ENCODE measurements at regions not wholly inside any gene's neighbourhood (a gene's known extent, or its start where the extent isn't known, plus 50 kb on each side); places are given as distances from the start of the nearest gene placed in this dataset.

- Histone ChIP-seq H3K4me3 (ENCODE audit: low read length) (no peak overlapping the region), H3K4me1 (ENCODE audit: low read length) (no peaks in the 10 kb centered on the region), H3K9me3 (replicated peaks; ENCODE audit: insufficient read depth, low read length) (no peaks in the 10 kb centered on the region), H3K36me3 (replicated peaks; ENCODE audit: insufficient read depth, low read length) (no peaks in the 10 kb centered on the region), H3K9ac (ENCODE audit: low read length) (no peak overlapping the region), H3K9me2 (replicated peaks; ENCODE audit: insufficient read depth, low read length) (no peaks in the 10 kb centered on the region), H3K4me2 (ENCODE audit: low read depth, low read length) (no peak overlapping the region), H3K27me3 (replicated peaks; ENCODE audit: insufficient read depth, low read length) (no peaks in the 10 kb centered on the region), H4K20me1 (ENCODE audit: insufficient read depth, low read length) (no peaks in the 10 kb centered on the region), H3F3A (ENCODE audit: insufficient read depth, low read length) (no peaks in the 10 kb centered on the region), H3K27ac (ENCODE audit: low read length) (no peak overlapping the region), H3K79me2 (ENCODE audit: low read length) (no peaks in the 10 kb centered on the region), H2AFZ (ENCODE audit: low read length) (no peak overlapping the region)
- DNase-seq = no peak
- no peak for TF ChIP-seq EZH2phosphoT487 (IDR thresholded peaks at IDR 0.05; ENCODE audit: low read length)
- no peak for TF ChIP-seq CTCF (IDR thresholded peaks at IDR 0.05; ENCODE audit: low read length)
Measured at GRCh38 chr9:18314316-18314715, 159.6 kb upstream of the ADAMTSL1 start.

- H3K4me1 ChIP-seq (ENCODE audit: low read length) = no peaks in the 10 kb centered on the region
- no peaks in the 10 kb centered on the region for H3K9me2 ChIP-seq (replicated peaks; ENCODE audit: insufficient read depth, low read length)
- no peaks in the 10 kb centered on the region for H3K27me3 ChIP-seq (replicated peaks; ENCODE audit: insufficient read depth, low read length)
- no peaks in the 10 kb centered on the region for H3K9me3 ChIP-seq (replicated peaks; ENCODE audit: insufficient read depth, low read length)
- H3K36me3 ChIP-seq (replicated peaks; ENCODE audit: insufficient read depth, low read length) = no peaks in the 10 kb centered on the region
- TF ChIP-seq EZH2 (optimal IDR thresholded peaks at IDR 0.05; ENCODE audit: low read depth, low read length) = no peak
- no peak for TF ChIP-seq EZH2phosphoT487 (IDR thresholded peaks at IDR 0.05; ENCODE audit: low read length)
- no peak for TF ChIP-seq CTCF (IDR thresholded peaks at IDR 0.05; ENCODE audit: low read length)
- no peak overlapping the region for H3K4me3 ChIP-seq (ENCODE audit: low read length)
- no peak overlapping the region for H2AFZ ChIP-seq (ENCODE audit: low read length)
- no peaks in the 10 kb centered on the region for H3F3A ChIP-seq (ENCODE audit: insufficient read depth, low read length)
- no peaks in the 10 kb centered on the region for H3K79me2 ChIP-seq (ENCODE audit: low read length)
- DNase-seq = no peak
- H3K4me2 ChIP-seq (ENCODE audit: low read depth, low read length) = no peak overlapping the region
- no peaks in the 10 kb centered on the region for H4K20me1 ChIP-seq (ENCODE audit: insufficient read depth, low read length)
- H3K9ac ChIP-seq (ENCODE audit: low read length) = no peak overlapping the region
- H3K27ac ChIP-seq (ENCODE audit: low read length) = no peak overlapping the region
Measured at GRCh38 chr9:18317896-18318295, 156.1 kb upstream of the ADAMTSL1 start.

- Histone ChIP-seq H4K20me1 (ENCODE audit: insufficient read depth, low read length) (no peaks in the 10 kb centered on the region), H3K4me3 (ENCODE audit: low read length) (no peak overlapping the region), H3K79me2 (ENCODE audit: low read length) (no peaks in the 10 kb centered on the region), H3K9me3 (replicated peaks; ENCODE audit: insufficient read depth, low read length) (no peaks in the 10 kb centered on the region), H3K9ac (ENCODE audit: low read length) (no peak overlapping the region), H3K4me2 (ENCODE audit: low read depth, low read length) (no peak overlapping the region), H3K4me1 (ENCODE audit: low read length) (no peaks in the 10 kb centered on the region), H3K9me2 (replicated peaks; ENCODE audit: insufficient read depth, low read length) (no peaks in the 10 kb centered on the region), H3K27me3 (replicated peaks; ENCODE audit: insufficient read depth, low read length) (no peaks in the 10 kb centered on the region), H3K36me3 (replicated peaks; ENCODE audit: insufficient read depth, low read length) (no peaks in the 10 kb centered on the region), H3K27ac (ENCODE audit: low read length) (no peak overlapping the region), H3F3A (ENCODE audit: insufficient read depth, low read length) (no peaks in the 10 kb centered on the region), H2AFZ (ENCODE audit: low read length) (no peak overlapping the region)
- DNase-seq = no peak
- TF ChIP-seq EZH2 (optimal IDR thresholded peaks at IDR 0.05; ENCODE audit: low read depth, low read length) (no peak), CTCF (IDR thresholded peaks at IDR 0.05; ENCODE audit: low read length) (no peak), EZH2phosphoT487 (IDR thresholded peaks at IDR 0.05; ENCODE audit: low read length) (no peak)
Measured at GRCh38 chr9:18319918-18320445, 154.0 kb upstream of the ADAMTSL1 start.

Data from MM.1S (cell line).